ENCODE measurements at regions not wholly inside any gene's neighbourhood (a gene's known extent, or its start where the extent isn't known, plus 50 kb on each side); places are given as distances from the start of the nearest gene placed in this dataset.

DNA sequence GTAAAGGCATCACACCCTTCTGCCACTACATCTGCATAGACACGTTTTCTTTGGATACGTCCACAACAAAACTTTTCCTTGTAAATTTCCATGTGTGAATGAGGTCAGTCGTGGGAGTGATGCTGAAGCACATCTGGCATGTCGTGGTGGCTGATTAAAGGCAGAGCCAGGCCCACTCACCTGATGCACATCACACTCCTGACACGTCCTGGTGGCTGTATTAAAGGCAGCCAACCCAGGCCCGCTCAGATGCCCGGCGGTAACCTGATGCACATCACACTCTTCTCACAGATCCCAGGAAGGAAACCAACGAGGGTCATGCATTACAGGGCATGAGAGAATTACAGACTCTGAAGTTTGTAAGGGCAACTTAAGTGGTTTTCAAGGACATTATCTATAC is 321.6 kb upstream of the B3GAT1 start:
- no peak for DNase-seq (ENCODE audit: low read depth)
- ChIA-PET CTCF (no interaction called here), POLR2A (no interaction called here)
- Histone ChIP-seq H3K4me3 (ENCODE audit: low read depth, low read length) (no peak overlapping the region), H3K27me3 (ENCODE audit: control insufficient read depth, insufficient read depth, low read length) (no peaks in the 10 kb centered on the region), H3K36me3 (ENCODE audit: control insufficient read depth, insufficient read depth, low read length) (no peaks in the 10 kb centered on the region)
- TF ChIP-seq, protein P1, sequence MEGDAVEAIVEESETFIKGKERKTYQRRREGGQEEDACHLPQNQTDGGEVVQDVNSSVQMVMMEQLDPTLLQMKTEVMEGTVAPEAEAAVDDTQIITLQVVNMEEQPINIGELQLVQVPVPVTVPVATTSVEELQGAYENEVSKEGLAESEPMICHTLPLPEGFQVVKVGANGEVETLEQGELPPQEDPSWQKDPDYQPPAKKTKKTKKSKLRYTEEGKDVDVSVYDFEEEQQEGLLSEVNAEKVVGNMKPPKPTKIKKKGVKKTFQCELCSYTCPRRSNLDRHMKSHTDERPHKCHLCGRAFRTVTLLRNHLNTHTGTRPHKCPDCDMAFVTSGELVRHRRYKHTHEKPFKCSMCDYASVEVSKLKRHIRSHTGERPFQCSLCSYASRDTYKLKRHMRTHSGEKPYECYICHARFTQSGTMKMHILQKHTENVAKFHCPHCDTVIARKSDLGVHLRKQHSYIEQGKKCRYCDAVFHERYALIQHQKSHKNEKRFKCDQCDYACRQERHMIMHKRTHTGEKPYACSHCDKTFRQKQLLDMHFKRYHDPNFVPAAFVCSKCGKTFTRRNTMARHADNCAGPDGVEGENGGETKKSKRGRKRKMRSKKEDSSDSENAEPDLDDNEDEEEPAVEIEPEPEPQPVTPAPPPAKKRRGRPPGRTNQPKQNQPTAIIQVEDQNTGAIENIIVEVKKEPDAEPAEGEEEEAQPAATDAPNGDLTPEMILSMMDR (IDR thresholded peaks at IDR 0.05; ENCODE audit: insufficient read depth, low read depth, low read length) = no peak

DNA sequence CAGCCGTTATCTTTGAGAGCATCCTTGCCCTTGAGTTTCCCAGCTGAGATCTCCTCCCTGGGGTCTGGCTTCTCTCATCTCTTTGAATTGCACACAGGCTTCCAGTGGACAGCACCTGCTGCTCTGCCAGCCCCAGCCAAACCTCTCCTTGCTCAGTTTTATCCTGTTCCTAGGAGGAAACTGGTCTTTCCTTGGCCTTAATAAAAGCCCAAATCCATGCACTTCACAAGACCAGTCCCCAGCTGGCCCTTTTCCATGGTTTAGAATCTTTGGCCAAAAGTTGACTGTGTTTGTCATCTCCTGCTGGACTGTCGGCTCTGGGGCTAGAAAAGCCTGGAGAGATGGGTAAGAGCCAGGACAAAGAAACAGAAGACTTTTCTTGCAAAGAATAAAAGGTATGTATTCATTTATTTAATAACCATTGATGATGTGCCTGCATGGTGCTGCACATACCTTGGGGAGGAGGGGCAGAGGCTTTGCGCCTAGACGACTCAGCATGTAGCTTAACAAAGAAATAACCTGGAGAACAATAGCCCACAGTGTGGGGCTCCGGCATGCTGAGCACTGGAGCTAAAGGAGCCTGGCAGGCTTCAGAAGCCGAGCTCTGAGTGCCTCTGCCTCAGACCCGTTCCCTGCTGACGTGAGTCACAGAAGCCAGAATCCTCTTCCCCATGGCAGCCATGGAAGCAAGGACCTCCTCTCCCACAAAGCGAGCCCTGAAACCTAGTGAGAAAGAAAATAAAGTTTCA is 319.3 kb upstream of the B3GAT1 start:
- TF ChIP-seq, protein P1 (IDR thresholded peaks at IDR 0.05; ENCODE audit: insufficient read depth, low read depth, low read length) = no peak
- H3K36me3 ChIP-seq (ENCODE audit: control insufficient read depth, insufficient read depth, low read length) = no peaks in the 10 kb centered on the region
- no peak for DNase-seq (ENCODE audit: low read depth)
- ChIA-PET POLR2A (no interaction called here), CTCF (no interaction called here)
- H3K27me3 ChIP-seq (ENCODE audit: control insufficient read depth, insufficient read depth, low read length) = no peaks in the 10 kb centered on the region
- H3K4me3 ChIP-seq (ENCODE audit: low read depth, low read length) = no peak overlapping the region

DNA sequence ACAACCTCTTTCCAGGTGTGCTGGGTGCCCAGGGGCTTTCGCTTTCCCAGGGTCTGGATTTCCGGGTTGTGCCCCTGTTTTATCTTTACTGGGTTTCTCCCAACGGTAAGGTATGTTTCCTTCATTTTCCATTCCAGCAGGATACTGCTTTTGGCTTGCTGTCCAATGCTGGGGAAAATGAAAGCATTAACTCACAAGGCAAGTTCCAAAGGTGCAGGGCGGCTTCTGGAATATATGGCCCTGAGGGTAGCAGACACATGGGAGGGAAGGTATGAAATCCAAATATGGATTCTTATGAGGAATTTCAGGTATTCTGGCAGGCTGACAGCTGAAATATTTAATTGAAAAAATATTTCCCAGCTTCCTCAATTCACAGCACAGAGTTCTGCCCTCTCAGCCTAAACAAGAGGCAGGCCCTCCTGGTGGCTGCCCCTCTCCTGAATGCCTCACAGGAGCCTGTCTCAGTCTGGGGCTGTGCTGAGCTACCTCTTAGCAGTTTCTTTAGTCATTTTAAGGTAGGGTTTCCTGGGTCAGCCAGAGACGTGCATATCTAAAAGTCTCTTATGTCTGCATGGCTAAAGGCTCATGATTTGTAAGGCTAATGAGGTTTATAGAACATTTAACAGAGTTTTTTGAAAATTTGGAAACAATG is 318.6 kb upstream of the B3GAT1 start:
- TF ChIP-seq, protein P1 (IDR thresholded peaks at IDR 0.05; ENCODE audit: insufficient read depth, low read depth, low read length) = no peak
- CTCF ChIA-PET = no interaction called here
- POLR2A ChIA-PET = no interaction called here
- Histone ChIP-seq H3K4me3 (ENCODE audit: low read depth, low read length) (no peak overlapping the region), H3K36me3 (ENCODE audit: control insufficient read depth, insufficient read depth, low read length) (no peaks in the 10 kb centered on the region), H3K27me3 (ENCODE audit: control insufficient read depth, insufficient read depth, low read length) (no peaks in the 10 kb centered on the region)
- DNase-seq (ENCODE audit: low read depth) = no peak

DNA sequence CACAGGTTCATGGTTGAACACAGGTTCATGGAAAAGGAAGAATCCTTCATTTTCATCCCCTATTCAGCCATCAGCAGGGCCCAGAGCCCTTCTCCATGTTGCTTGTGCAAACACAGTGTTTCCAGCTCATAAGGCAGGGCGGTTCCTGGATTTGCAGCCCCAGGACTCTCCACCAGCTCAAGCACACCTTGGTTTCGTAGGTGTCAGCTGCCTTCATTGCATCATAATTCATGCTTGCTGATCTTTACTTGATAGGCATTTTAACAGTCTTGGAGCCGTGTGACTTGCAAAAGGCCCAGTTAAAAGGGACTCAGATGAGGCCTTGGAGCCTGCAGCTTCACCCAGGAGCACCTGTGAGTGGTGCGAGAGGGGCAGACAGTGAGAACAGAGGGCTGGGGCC is 318.1 kb upstream of the B3GAT1 start:
- no peaks in the 10 kb centered on the region for H3K36me3 ChIP-seq (ENCODE audit: control insufficient read depth, insufficient read depth, low read length)
- POLR2A ChIA-PET = no interaction called here
- TF ChIP-seq, protein P1 (IDR thresholded peaks at IDR 0.05; ENCODE audit: insufficient read depth, low read depth, low read length) = no peak

DNA sequence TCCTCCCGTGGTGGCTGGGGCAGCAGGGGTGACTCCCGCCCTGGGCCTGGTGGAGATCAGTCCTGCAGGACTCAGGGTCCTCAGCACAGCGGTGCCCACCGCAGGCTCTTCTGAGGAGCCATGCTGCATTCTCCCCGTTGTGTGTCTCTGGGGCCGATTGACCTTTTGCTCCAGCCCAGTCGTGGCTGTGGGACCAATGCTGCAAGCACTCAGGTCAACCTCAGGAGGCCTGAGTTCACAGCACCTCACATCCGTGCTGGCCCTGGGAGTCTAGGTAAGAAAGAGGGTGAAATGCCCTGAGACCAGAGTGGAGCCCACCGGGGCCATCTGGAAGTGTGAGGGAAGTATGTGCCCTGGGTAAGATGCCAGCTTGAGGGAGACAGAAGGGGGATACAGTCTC is 316.1 kb upstream of the B3GAT1 start:
- TF ChIP-seq, protein P1 (IDR thresholded peaks at IDR 0.05; ENCODE audit: insufficient read depth, low read depth, low read length) = no peak

More for the DNA sequence above, 318.1 kb upstream of the B3GAT1 start:
- Histone ChIP-seq H3K4me3 (ENCODE audit: low read depth, low read length) (no peak overlapping the region), H3K27me3 (ENCODE audit: control insufficient read depth, insufficient read depth, low read length) (no peaks in the 10 kb centered on the region)
- CTCF ChIA-PET = no interaction called here
- no peak for DNase-seq (ENCODE audit: low read depth)

More for the DNA sequence above, 316.1 kb upstream of the B3GAT1 start:
- CTCF ChIA-PET = no interaction called here
- H3K27me3 ChIP-seq (ENCODE audit: control insufficient read depth, insufficient read depth, low read length) = no peaks in the 10 kb centered on the region
- no peak for DNase-seq (ENCODE audit: low read depth)
- H3K4me3 ChIP-seq (ENCODE audit: low read depth, low read length) = no peak overlapping the region
- POLR2A ChIA-PET = no interaction called here
- no peaks in the 10 kb centered on the region for H3K36me3 ChIP-seq (ENCODE audit: control insufficient read depth, insufficient read depth, low read length)

Data from BJ (cell line).